Testis (tissue), 2 donors: ENCODE measurements at regions not wholly inside any gene's neighbourhood (a gene's known extent, or its start where the extent isn't known, plus 50 kb on each side); places are given as distances from the start of the nearest gene placed in this dataset.

Source experiments
- DNase-seq: peaks from one replicate; pipeline ENCODE4 v3.0.0-alpha.2; 2019
- H3K27ac ChIP-seq, 2 donors: fragments of 200-600 bp; sonication (generic); one replicate each; pipeline ENCODE4 v1.5.1; 2019
- H3K27me3 ChIP-seq: fragments of 200-600 bp; sonication (generic); one replicate; pipeline ENCODE4 v1.5.1; 2019
- H3K36me3 ChIP-seq: fragments of 200-600 bp; sonication (generic); one replicate; pipeline ENCODE4 v1.5.1; 2017; ENCODE audit warnings: low read depth; ENCODE audit errors: missing control alignments
- H3K4me1 ChIP-seq: fragments of 200-600 bp; sonication (generic); one replicate; pipeline ENCODE4 v1.5.1; 2019
- H3K4me3 ChIP-seq, 2 donors: fragments of 200-600 bp; sonication (generic); one replicate each; pipeline ENCODE4 v1.5.1; 2017 to 2019
- H3K9me3 ChIP-seq: fragments of 200-600 bp; sonication (generic); one replicate; pipeline ENCODE4 v1.5.1; 2017
- POLR2A ChIP-seq: fragments of 450-650 bp; IDR thresholded peaks from one replicate; pipeline ENCODE4 v1.6.1; 2017; ENCODE audit warnings: antibody characterized with exemption, mild to moderate bottlenecking, moderate library complexity
- WGBS, 2 donors: methylation state at CpG; one replicate each; pipeline ENCODE4 v1.1.5; 2018; 5-methylcytosine and 5-hydroxymethylcytosine counted together
- intact Hi-C: fragments of 100-400 bp; cut with DNase I; formaldehyde crosslinking; loops from one replicate; pipeline ENCODE4 v1.15.1; 2023; ENCODE audit warnings: low total_unique reads
- TF ChIP-seq, protein P1 (sequence below), 3 experiments: fragments of 450-650 bp in 2 of 3; fragments of 200-600 bp in 1 of 3; sonication (generic) in 1 of 3; IDR thresholded peaks; one replicate each; pipeline ENCODE4 v1.5.1; 2016 to 2019; ENCODE audit warnings: antibody characterized with exemption in 3 of 3, mild to moderate bottlenecking in 2 of 3, moderate library complexity in 1 of 3

DNA sequence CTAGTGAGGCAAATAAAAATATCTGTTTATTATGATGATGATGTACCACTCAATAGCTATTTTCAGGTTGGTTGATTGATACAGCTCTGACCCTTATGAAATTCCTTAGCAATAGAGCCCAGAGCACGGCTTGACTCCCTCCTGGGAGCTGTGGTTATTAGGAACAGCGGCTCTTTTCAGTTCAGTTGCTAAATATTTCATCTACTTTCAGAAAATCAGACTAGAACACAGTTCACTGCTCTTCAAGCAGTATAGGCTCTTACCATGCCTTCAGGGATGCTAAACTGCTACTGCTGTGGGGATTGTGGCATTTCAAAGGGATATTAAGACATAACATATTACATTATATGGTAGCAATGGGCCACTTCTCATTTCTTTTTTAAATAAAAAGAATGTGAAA lies 218.8 kb downstream of the SNCA start:
- Histone ChIP-seq H3K4me3 (no peak overlapping the region), H3K27me3 (no peaks in the 10 kb centered on the region), H3K9me3 (no peaks in the 10 kb centered on the region), H3K36me3 (no peaks in the 10 kb centered on the region), H3K4me1 (no peaks in the 10 kb centered on the region), H3K27ac (no peak overlapping the region)
- TF ChIP-seq, protein P1, sequence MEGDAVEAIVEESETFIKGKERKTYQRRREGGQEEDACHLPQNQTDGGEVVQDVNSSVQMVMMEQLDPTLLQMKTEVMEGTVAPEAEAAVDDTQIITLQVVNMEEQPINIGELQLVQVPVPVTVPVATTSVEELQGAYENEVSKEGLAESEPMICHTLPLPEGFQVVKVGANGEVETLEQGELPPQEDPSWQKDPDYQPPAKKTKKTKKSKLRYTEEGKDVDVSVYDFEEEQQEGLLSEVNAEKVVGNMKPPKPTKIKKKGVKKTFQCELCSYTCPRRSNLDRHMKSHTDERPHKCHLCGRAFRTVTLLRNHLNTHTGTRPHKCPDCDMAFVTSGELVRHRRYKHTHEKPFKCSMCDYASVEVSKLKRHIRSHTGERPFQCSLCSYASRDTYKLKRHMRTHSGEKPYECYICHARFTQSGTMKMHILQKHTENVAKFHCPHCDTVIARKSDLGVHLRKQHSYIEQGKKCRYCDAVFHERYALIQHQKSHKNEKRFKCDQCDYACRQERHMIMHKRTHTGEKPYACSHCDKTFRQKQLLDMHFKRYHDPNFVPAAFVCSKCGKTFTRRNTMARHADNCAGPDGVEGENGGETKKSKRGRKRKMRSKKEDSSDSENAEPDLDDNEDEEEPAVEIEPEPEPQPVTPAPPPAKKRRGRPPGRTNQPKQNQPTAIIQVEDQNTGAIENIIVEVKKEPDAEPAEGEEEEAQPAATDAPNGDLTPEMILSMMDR (IDR thresholded peaks at IDR 0.05): no peak
- TF ChIP-seq POLR2A: no peak
- WGBS, 2 donors: 91 to 93% methylated on average over 2 of the region's 2 CpGs
- no peak for DNase-seq
- intact Hi-C loops: no loop called here

DNA sequence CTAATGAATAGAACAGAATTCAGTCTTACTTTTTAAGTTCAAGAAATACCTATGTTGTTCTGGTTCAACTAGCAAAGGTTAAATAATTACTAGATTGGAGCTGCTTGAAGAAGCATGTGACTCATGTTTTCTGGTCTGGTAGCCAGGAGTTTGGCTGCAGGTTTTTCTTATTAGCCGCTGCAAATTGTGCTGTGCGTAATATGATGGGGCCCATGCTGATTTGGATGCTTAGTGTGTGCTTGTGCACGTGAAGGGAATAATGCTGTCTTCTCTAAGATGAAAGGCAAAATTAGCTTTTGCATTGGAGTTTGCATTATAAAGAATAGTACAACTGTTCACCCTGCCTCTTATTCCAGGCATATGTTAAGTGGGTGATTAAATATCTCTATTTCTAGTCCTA lies 219.6 kb downstream of the SNCA start:
- no peak for TF ChIP-seq POLR2A
- TF ChIP-seq, protein P1 (IDR thresholded peaks at IDR 0.05): no peak
- no peaks in the 10 kb centered on the region for H3K9me3 ChIP-seq
- no peak overlapping the region for H3K4me3 ChIP-seq
- no peak overlapping the region for H3K27ac ChIP-seq
- intact Hi-C loops: no loop called here
- no peaks in the 10 kb centered on the region for H3K27me3 ChIP-seq
- no peaks in the 10 kb centered on the region for H3K36me3 ChIP-seq
- H3K4me1 ChIP-seq: no peaks in the 10 kb centered on the region
- WGBS, 2 donors: 74 to 90% methylated on average over 3 of the region's 3 CpGs
- no peak for DNase-seq

GRCh38 chr4:89616382-89616781 lies 220.6 kb downstream of the SNCA start:
- no peak for DNase-seq
- no peaks in the 10 kb centered on the region for H3K4me1 ChIP-seq
- intact Hi-C loops: no loop called here
- H3K27ac ChIP-seq: no peak overlapping the region
- no peaks in the 10 kb centered on the region for H3K9me3 ChIP-seq
- H3K4me3 ChIP-seq: no peak overlapping the region
- H3K27me3 ChIP-seq: no peaks in the 10 kb centered on the region
- no peak for TF ChIP-seq POLR2A
- TF ChIP-seq, protein P1 (IDR thresholded peaks at IDR 0.05): no peak
- 83 to 87% methylated on average over 2 of the region's 2 CpGs for WGBS, 2 donors
- no peaks in the 10 kb centered on the region for H3K36me3 ChIP-seq

DNA sequence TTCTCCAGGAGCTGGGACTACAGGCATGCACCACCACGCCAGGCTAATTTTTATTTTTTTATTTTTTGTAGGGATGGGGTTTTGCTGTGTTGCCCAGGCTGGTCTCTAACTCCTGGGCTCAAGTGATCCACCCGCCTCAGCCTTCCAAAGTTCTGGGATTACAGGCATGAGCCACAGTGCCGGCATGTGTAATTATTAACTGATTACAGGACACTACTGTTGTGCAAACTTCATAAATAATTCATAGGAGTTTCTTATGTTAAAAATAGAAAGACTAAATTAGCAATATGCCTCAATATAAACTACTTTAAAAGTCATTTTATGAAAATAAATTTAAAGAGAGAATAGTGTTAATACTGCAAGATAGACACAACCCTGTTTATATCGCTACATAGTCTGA lies 221.9 kb downstream of the SNCA start:
- H3K9me3 ChIP-seq: no peaks in the 10 kb centered on the region
- H3K27ac ChIP-seq: no peak overlapping the region
- H3K27me3 ChIP-seq: no peaks in the 10 kb centered on the region
- H3K36me3 ChIP-seq: no peaks in the 10 kb centered on the region
- no peak overlapping the region for H3K4me3 ChIP-seq
- DNase-seq: no peak
- H3K4me1 ChIP-seq: no peaks in the 10 kb centered on the region
- intact Hi-C loops: no loop called here
- 88 to 89% methylated on average over 4 of the region's 4 CpGs for whole genome bisulfite sequencing, 2 donors
- TF ChIP-seq, protein P1 (IDR thresholded peaks at IDR 0.05): no peak
- no peak for TF ChIP-seq POLR2A

GRCh38 chr4:89614155-89614554 lies 222.8 kb downstream of the SNCA start:
- TF ChIP-seq POLR2A: no peak
- TF ChIP-seq, protein P1 (IDR thresholded peaks at IDR 0.05): no peak
- no peak overlapping the region for H3K4me3 ChIP-seq
- intact Hi-C loops: no loop called here
- H3K27ac ChIP-seq: no peak overlapping the region
- no peaks in the 10 kb centered on the region for H3K36me3 ChIP-seq
- DNase-seq: no peak
- H3K27me3 ChIP-seq: no peaks in the 10 kb centered on the region
- H3K4me1 ChIP-seq: no peaks in the 10 kb centered on the region
- no peaks in the 10 kb centered on the region for H3K9me3 ChIP-seq
